AG09319 (cell line): ENCODE measurements at regions not wholly inside any gene's neighbourhood (a gene's known extent, or its start where the extent isn't known, plus 50 kb on each side); places are given as distances from the start of the nearest gene placed in this dataset.

Experiments
- DNase-seq: peaks from one replicate; pipeline ENCODE4 v3.0.0-alpha.2; 2010; ENCODE audit warnings: low read depth; ENCODE audit errors: extremely low read depth
- CTCF ChIP-seq: IDR thresholded peaks from 2 replicates; pipeline ENCODE4 v1.5.1; 2011; ENCODE audit warnings: low read depth, mild to moderate bottlenecking, inconsistent platforms, low read length, moderate library complexity

GRCh38 chr4:3358656-3359055 is 65.8 kb downstream of the RGS12 start:
- no peak for TF ChIP-seq CTCF
- DNase-seq: no peak

GRCh38 chr4:3360777-3361176 is 68.0 kb downstream of the RGS12 start:
- no peak for DNase-seq
- no peak for TF ChIP-seq CTCF

GRCh38 chr4:3361406-3361805 is 68.6 kb downstream of the RGS12 start:
- TF ChIP-seq CTCF: no peak
- no peak for DNase-seq

- no peak for DNase-seq
- no peak for TF ChIP-seq CTCF
Observed at GRCh38 chr4:3361896-3362295, 69.1 kb downstream of the RGS12 start.

GRCh38 chr4:3362431-3363287 is 69.8 kb downstream of the RGS12 start:
- no peak for DNase-seq

GRCh38 chr4:3363411-3364141 is 70.8 kb downstream of the RGS12 start:
- no peak for DNase-seq
- no peak for TF ChIP-seq CTCF

More at GRCh38 chr4:3362431-3363287, 69.8 kb downstream of the RGS12 start:
- no peak for TF ChIP-seq CTCF

GRCh38 chr4:3364199-3364598 is 71.4 kb downstream of the RGS12 start:
- no peak for DNase-seq
- no peak for TF ChIP-seq CTCF
